ELR (cell line): ENCODE measurements at regions not wholly inside any gene's neighbourhood (a gene's known extent, or its start where the extent isn't known, plus 50 kb on each side); places are given as distances from the start of the nearest gene placed in this dataset.
"Not testable (repeated sequence)": the region's sequence is repeated elsewhere in the genome, so short reads cannot be mapped to it uniquely, and the experiment has no call there.

Source experiments
- DNase-seq: peaks from one replicate; pipeline ENCODE4 v3.0.0-alpha.2; 2015; ENCODE audit warnings: low read depth

GRCh38 chr15:20074082-20074481, 467.5 kb downstream of the GOLGA6L6 start:
- DNase-seq, result not testable (repeated sequence)

DNA sequence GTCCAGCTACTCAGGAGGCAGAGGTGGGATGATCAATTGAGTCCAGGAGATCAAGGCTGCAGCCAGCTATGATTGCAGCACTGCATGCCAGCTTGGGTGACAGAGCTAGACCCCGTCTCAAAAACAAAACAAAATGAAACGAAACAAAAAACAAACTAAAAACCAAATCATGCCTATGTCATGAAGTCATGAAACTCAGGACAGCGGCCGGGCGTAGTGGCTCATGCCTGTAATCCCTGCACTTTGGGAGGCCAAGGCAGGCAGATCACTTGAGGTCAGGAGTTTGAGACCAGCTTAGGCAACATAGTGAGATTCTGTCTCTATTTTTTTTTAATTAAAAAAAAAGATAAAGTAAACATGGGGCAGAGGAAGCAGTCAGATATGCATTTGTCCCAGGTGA, 472.6 kb downstream of the GOLGA6L6 start:
- DNase-seq, result not testable (repeated sequence)

DNA sequence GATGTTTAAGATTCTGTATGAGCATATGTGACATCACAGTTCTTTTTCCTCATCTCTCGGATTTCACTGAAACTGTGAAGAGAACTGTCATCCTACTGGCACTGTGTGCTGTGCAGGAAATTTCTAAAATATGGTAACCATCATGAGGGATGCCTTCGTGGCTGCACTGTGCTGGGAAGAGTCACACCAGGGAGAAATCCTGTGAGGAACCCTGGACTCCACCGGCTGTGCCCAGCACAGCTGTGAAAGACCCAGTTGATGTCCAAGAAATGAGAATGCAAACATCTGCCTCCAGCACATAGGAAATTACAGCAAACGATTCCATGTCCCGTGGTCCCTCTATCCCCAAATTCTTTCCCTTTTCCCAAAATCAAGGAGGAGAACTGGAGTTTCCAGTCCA, 475.4 kb downstream of the GOLGA6L6 start:
- DNase-seq, result not testable (repeated sequence)

- DNase-seq, result not testable (repeated sequence)
Observed at GRCh38 chr15:20065508-20065907, 476.1 kb downstream of the GOLGA6L6 start.

- DNase-seq, result not testable (repeated sequence)
Observed at GRCh38 chr15:20063167-20063566, 478.4 kb downstream of the GOLGA6L6 start.

- not testable (repeated sequence) for DNase-seq
Observed at GRCh38 chr15:20060838-20061237, 480.8 kb downstream of the GOLGA6L6 start.

- DNase-seq, result not testable (repeated sequence)
Observed at GRCh38 chr15:20056871-20057270, 484.7 kb downstream of the GOLGA6L6 start.

DNA sequence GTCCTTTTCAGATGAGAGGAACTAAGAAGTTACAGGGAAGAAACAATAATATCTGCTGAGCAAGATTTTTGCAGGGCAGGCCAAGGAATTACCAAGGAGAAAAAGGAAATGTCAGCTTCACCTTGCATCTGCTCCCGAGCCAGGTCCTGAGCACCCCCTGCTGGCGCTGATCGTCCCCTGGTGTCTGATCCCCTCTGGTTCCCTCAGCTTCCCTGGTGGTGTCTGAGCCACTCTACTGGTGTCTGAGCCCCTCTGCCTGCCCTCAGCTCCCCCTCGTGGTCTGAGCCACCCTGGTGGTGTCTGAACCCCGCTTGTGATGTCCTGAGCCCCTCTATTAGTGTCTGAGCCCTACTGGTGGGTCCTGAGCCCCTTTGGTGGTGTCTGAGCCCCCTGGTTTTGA, 485.7 kb downstream of the GOLGA6L6 start:
- not testable (repeated sequence) for DNase-seq

DNA sequence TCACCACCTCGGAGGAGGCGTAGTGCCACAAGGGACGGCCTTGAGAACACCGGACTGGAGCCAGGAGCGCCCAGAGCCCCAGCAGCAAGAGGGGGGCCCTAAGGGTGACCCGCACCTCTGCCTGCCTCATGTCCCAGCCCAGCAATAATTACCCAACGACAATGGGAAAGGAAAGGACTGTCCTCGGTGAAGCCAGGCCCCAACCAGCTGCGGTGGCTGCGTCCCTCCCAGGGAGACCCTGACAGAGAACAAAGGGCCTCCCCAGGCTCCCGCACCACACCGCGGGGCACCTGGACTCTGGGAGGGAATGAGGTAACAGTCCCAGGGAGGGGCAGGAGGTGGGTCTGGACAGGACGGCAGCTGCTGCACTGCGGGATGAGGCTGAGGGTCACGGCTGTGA, 493.4 kb downstream of the GOLGA6L6 start:
- not testable (repeated sequence) for DNase-seq

DNA sequence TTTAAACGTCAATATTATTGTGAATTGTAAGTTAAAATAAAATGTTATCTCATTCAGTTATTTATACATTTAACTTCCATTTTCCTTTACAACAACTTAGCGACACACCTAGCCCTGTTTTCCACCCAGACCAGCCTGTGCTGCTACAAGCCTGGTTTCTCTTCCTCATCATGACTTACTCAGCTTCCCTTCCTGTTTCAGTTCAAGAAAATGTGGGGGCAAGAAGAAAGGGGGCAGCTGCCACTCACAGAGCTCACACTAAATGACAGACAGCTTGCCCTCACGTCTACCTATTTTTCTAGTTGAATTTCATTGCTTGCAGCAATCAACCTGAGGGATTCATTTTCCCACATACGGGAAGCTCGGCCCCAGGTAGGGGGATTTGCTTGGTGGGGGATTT, 496.4 kb downstream of the GOLGA6L6 start:
- DNase-seq, result not testable (repeated sequence)

DNA sequence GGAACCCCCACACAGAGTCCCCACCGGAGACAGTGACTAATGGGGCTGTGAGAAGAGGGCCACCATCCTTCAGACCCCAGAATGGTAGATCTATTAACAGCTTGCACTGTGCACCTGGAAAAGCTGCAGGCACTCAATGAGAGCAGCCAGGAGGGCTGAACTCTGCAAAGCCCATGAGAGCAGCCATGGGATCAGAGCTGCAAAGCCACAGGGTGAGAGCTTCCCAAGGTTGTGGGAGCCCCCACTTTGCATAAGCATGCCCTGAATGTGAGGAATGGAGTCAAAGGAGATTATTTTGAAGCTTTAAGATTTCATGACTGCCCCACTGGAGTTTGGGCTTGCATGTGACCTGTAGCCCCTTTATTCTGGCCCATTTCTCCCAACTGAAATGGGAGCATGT, 500.9 kb downstream of the GOLGA6L6 start:
- not testable (repeated sequence) for DNase-seq

DNA sequence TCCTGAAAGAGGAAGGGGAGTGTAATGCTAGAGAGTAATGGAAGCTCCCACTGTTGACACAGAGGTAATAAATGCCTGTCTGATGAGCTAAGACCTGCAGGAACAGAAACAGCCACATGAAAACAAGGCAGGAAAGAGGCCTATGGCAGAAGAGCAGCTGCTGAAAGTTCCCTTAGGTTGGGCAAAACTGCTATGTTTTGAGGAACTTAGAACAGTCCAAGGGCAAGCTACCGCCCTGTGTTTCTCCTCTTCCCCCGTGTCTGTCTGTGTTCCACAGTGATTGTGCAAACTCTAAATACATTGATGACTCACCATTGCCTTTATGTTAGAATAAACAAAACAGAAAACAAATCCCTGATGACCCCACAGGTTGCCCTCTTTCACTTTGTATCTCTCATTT, 516.6 kb downstream of the GOLGA6L6 start:
- DNase-seq, result not testable (repeated sequence)

- DNase-seq, result not testable (repeated sequence)
Observed at GRCh38 chr15:20022349-20022748, 519.3 kb downstream of the GOLGA6L6 start.

DNA sequence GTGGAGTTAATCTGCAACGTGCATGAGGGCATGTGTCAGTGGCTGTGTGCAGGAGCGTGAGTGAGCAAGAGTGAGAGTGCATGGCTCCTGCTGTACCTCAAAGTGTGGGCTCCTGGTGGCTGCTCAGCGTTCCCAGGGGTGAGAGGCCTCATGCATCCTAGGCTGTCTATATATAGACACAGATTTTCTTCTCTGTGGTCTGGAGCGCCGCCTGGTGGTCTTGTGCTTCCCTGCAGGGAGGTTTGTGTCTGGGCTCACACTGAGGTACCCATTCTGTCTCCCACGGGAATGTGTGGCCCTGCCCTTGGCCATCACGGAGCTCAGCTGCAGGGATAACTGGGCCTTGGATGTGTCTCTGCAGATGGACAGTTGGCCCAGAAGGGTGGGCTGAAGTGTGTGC, 520.2 kb downstream of the GOLGA6L6 start:
- DNase-seq, result not testable (repeated sequence)

DNA sequence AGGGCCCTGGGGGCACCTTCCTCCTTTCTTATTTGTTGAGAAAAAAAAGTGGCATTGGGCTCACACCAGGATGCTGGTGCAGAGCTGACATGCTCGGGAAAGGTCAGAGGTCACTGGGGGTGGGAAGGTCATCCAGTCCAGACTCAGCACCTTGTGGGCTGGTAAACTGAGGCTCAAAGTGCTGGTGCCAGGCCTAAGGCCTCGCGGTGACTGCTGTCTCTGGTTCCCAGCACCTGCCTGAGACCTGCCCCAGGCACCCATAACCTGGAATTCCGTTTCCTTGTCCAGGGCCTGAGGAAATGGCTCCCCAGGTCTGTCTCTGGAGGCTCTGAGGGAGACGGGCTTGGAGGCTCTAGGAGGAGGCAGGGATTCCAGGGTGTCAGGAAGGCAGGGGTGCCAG, 521.0 kb downstream of the GOLGA6L6 start:
- not testable (repeated sequence) for DNase-seq

DNA sequence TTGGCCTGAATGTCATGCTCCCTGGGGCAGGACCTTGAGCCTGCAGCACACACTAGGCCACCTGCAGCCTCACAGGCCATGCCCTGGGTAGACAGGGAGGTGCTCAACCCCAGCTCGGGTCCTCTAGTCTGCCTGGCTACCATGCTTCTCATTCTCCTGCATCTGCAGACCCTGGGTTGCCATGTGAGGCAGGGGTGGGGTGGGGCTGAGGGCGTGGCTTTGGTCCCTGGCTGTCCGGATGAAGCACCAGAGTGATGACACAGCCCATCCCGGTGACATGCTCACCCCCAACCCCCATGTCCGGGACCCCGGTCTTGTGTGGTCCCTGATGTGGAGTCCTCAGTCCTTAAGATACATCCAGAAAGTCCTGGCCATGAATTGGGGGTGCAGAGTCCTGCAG, 521.8 kb downstream of the GOLGA6L6 start:
- not testable (repeated sequence) for DNase-seq

GRCh38 chr15:20017581-20017980, 524.0 kb downstream of the GOLGA6L6 start:
- DNase-seq, result not testable (repeated sequence)

DNA sequence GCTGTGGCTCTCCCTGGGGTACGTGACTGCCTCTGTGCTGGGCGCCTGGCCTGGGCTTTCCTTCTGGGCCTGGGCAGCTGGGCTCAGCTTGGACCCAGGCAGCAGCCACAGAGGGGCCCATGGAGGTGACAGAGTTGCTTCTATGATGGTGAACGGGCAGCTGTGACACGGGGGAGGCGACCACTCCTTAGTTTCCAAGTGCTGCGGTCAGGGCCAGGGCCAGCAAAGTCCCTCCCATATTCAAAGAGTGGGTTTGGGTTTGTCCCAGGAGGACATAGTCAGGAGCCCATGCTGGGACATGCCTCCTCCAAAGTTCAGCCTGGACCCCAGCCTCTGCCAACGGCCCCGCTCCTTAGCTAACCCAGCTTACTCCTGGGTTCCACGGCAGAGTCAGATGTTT, 524.7 kb downstream of the GOLGA6L6 start:
- DNase-seq, result not testable (repeated sequence)

DNA sequence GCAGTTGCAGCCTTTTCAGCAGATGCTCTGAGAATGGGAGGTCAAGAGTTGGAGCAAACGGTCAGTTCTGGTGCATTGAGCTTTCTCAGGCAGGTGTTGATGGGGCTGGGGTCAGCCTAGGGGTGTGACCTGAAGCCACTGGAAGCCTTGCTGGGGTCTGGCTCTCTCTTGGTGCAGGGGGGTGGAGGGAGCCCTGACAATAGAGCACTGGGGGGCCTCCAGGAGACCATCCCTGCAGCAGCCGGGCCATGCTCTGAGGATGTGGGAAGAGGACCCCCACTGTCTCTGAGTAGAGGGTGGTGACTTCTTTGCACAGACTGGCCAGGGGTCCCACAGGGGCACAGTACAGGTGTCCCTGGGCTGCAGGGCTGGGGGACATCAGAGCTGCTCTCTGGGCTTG, 528.8 kb downstream of the GOLGA6L6 start:
- DNase-seq, result not testable (repeated sequence)

- not testable (repeated sequence) for DNase-seq
Observed at GRCh38 chr15:20010759-20011158, 530.8 kb downstream of the GOLGA6L6 start.

- DNase-seq, result not testable (repeated sequence)
Observed at GRCh38 chr15:20009619-20010018, 532.0 kb downstream of the GOLGA6L6 start.

DNA sequence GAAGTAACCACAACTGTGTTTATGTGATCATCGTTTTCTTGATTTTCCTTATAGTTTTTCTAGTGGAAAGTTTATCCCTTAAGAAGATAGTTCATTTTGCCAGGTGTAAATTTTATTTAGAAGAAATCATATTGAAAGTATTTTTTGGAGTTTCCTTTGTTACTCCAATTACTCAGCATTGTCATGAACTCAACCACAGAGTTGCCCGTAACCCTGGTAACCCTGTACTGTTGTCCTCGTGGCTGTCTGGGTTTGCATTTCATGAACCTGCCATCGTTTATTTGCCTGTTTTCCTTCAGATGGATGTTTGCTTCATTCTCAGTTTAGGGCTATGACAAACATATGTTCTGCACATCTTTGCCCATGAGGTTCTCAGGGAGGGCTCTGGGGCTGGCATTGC, 534.3 kb downstream of the GOLGA6L6 start:
- not testable (repeated sequence) for DNase-seq

DNA sequence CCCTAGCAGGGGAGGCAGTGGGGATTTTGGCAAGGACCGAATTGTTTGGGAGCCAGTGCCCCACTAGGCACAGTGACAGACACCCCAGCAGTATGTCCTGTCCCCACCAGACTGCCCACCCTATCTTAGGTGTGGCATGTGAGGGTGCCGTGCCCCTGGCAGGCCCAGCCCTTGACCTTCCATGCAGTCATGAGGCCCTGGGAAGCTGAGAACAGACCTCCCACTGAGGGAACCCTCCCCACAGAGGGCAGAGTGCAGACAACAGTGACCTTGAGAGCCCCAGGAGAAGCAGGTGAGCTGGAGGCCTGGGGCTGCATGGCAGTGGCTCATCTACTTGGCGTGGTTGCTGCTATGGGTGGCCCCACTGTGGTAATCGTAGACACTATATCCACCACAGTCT, 538.1 kb downstream of the GOLGA6L6 start:
- not testable (repeated sequence) for DNase-seq

DNA sequence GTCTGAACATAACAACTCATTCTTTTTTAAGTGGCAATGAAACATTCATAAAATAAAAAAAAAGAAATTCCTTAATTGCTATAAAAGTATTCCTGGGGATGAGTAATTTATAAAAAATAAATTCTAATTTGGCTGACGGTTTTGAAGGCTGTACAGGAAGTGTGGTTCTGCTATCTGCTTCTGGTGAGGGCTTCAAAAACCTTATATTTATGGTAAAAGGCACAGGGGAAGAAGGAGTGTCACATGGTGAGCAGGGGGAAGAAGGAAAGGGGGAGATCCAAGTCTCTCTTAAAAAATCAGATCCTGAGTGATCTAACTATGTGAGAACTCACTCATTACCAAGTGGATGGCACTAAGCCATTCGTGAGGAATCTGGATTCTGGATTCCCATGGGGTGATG, 539.0 kb downstream of the GOLGA6L6 start:
- DNase-seq, result not testable (repeated sequence)
